HuH-7 (cell line): ENCODE measurements at regions not wholly inside any gene's neighbourhood (a gene's known extent, or its start where the extent isn't known, plus 50 kb on each side); places are given as distances from the start of the nearest gene placed in this dataset.
"Not testable (repeated sequence)": the region's sequence is repeated elsewhere in the genome, so short reads cannot be mapped to it uniquely, and the experiment has no call there.

Experiments used
- DNase-seq: peaks from one replicate; pipeline ENCODE4 v3.0.0; 2011; ENCODE audit warnings: low spot score

DNA sequence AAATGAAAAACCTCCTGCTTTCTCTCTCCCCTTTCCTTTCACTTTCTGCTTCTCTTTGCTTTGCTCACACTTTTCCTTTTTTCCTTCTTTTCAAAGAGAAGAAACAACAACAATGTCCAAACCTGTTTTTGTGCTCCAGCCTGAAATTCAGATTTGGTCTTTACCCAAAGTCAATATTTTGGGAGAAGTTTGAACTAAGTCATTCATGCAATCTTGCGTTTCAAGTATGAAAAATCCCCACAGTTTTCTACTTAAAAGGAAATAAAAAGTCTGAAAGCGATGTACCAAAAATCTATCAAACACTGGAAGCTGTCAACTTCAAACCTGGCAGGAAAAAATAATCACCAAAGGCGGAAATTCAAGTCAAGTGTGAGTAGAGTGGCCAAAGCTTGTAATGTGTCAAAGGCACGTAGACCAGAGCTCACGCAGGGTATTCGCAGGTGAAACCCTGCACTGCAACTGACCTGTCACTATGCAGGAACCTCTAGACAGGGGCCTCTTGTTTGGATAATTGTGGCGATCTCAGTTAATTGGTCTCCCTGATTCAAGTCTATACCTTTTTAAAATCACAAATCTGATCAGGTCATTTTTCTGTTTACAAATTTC lies 118.8 kb upstream of the GALNT15 start:
- no peak for DNase-seq

DNA sequence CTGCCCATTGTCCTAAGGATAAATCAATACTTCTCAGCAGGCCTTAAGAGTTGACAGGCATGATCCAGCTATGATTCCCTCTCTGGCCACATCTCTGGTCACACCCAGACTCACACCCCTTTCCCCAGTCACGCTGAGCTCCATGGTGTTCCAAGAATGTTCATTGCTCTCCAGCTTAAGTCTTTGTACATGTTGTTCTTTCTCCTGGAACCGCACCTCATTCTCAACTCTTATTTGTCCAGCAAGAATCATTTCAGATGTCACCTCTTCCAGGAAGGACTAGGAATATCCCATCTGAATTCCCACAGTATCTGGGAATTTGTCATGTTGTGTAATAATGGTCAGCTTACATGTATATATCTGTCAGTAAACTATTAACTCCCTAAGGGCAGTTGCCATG lies 118.3 kb upstream of the GALNT15 start:
- DNase-seq, result no peak

- DNase-seq, result no peak
Observed at GRCh38 chr3:16058521-16058920, 116.0 kb upstream of the GALNT15 start.

GRCh38 chr3:16059081-16059537 lies 115.4 kb upstream of the GALNT15 start:
- DNase-seq, result no peak

DNA sequence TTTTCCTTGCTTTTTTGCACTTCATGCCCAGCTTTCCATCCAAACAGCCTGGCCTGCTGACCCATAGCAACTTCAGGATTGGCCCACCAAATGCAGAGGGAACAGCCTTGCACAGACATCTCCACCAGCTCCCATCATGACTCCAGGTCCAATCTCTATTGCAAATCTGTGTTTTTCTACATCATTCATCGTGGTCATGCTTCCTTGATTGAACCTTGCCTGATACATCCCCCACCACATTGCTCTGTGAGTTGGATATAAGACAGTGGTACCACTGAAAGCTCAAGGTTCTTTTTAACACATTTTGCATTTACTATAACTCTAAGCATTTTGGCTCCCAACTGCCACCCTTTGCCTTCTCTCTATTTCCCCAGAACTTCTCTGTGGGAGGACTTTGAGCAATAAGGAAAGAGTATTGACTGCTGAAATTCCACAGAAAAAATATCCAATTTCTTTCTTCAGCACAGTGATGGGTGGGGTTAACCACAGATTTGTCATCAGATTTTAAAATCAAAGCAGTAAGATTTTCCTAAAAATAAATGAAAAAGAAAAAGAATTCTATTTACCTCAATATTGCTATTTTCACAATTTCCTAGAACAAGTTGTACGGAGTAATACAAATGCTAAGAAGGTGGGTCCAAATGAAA lies 114.6 kb upstream of the GALNT15 start:
- DNase-seq, result no peak

- DNase-seq, result peak; percentile 28
Observed at GRCh38 chr3:16060358-16060852, 114.1 kb upstream of the GALNT15 start.

GRCh38 chr3:16060945-16061344 lies 113.5 kb upstream of the GALNT15 start:
- no peak for DNase-seq

DNA sequence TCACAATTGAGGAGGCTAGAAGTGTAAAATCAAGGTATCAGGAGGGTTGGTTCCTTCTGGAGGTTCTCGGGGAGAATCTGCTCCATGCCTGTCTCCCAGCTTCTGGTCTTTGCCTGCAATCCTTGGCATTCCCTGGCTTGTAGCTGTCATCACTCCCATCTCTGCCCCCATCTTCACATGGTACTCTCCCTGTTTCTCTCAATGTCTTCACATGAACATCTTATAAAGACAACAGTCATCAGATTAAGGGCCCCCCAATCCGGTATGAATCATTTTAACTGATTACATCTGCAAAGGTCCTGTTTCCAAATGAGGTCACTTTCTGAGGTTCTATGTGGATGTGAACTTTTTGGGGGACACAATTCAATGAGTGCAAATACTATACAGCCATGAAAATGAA lies 113.0 kb upstream of the GALNT15 start:
- no peak for DNase-seq

GRCh38 chr3:16063603-16064002 lies 110.9 kb upstream of the GALNT15 start:
- DNase-seq, result no peak

DNA sequence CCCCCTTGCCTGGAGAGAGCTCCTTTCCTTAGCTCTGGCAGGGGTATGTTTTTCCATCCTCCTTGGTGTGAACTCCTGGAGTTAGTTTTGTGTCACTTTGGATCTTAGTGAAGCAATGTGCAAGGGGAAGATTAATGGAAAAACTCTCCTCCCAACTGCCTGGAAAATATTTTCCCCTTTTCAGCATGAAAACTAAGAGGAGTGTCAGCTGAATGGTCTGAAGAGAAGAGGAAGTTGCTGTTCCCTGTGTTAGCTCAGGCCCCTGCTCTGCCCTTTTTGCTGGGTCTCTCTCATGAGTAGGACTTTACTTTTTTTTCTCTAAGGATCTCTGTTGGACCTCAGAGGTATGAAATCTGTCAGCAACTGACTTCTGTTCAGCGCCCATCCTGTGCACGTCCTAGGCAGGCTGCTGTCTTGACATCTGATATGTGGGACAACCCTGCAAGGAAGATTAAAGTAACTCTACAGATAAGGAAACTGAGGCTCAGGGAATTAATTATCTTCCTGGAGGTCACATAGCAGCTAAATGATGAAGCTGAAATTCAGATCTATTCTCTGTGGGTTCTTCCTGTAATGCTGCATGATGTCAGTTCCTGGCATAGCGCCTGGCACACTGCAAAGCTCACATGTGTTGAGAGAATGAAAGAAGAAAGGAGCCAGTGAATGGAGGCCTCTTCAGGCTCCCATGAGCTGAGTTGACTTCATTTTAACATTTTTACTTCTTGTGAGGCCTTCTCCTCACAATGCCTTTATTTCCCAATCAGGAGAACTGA lies 109.7 kb upstream of the GALNT15 start:
- DNase-seq, result no peak

DNA sequence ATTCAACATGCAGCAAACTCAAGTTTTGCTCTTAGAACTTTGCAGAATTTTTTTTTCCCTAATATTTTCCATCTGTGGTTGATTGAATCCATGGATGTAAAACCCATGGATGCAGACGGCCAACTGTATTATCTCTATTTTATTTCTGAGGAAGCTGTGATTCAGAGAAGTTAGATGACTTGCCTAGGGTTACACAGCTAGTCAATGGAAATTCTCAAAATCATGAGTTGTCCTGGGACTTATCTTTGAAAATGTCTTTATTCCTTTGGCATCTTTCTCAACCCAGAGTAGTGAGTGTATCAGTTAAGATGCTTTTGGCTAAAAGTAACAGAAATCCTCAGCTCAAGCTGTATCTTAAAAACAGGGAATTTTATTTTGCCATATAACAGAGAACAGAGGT lies 107.9 kb upstream of the GALNT15 start:
- DNase-seq, result no peak

DNA sequence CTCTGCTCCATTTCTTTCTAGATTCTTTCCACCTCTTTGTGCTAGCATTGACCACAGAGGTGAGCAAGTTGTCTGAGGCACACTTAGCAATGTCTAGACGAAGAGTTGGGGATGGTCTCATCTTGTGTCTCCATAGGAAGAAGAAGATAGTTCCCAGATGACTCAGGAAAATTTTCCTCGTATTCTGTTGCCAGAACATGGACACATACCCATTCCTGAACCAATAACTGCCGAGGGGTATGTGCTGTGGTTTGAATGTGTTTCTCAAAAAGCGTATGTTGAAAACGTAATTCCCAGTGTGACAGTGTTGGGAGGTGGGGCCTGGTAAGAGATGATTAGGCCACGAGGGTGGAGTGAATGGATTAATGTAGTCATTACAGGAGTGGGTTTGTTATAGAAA lies 107.5 kb upstream of the GALNT15 start:
- DNase-seq, result no peak

GRCh38 chr3:16067837-16068471 lies 106.5 kb upstream of the GALNT15 start:
- no peak for DNase-seq

- DNase-seq, result no peak
Observed at GRCh38 chr3:16069149-16069922, 105.1 kb upstream of the GALNT15 start.

- DNase-seq, result no peak
Observed at GRCh38 chr3:16070707-16071106, 103.8 kb upstream of the GALNT15 start.

DNA sequence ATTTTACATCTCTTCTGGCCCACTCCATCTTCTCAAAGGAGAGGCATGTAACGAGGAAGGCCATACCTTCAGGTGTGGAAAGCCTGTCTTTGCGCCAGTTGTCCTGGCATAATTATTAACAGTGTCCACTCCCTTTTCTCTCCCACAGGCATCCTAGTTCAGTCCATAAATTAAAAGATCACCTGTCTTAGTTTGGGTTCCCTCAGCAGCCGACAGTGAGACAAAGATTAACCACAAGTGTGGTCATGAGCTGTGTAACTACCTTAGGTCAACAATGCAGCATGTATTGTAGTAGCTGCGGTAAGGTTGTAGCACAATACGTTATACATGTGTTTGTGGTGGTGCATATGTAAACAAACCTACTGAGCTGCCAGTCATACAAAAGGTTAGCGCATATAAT lies 103.3 kb upstream of the GALNT15 start:
- peak; percentile 21 for DNase-seq

- no peak for DNase-seq
Observed at GRCh38 chr3:16072420-16073110, 101.9 kb upstream of the GALNT15 start.

DNA sequence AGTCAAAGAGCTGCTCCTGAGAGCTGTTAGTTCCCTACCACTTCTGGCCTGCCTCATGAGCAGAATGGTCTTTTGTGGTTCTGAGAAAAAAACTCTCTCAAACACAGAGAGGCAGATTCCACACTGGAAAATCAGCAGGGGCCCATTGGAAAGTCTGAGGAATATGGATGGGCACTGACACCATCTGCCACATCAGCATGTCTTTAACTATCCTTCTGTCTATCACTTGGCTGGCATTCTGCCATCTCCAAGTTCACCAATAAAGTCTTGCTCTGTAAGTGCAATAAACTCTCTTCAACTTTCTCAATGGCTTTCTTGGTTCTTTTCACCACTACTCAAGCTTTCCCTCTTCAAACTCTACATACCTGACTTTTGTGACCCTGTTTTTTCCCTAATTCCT lies 101.3 kb upstream of the GALNT15 start:
- DNase-seq, result no peak

GRCh38 chr3:16073990-16074671 lies 100.3 kb upstream of the GALNT15 start:
- not testable (repeated sequence) for DNase-seq

- DNase-seq, result no peak
Observed at GRCh38 chr3:16075647-16076046, 98.8 kb upstream of the GALNT15 start.

DNA sequence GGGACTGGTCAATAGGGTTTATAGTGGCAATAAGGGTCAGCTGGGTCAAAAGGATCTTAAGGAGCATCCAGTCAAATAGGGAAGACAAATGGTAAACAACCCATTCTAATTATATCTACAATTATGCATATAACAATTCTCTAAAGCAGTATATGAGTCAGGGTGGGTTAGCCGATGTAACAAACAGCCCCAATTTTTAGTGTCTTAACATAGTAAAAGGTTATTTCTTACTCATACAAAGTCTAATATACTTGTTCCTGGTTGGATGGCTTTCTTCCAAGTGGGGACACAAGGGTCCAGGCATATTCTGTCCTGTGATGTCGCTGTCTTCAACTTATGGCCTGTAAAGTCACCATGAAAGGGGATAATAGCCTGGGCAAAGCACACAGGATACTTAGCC lies 97.9 kb upstream of the GALNT15 start:
- no peak for DNase-seq
